Ecto neural progenitor cell (in vitro differentiated cells): ENCODE measurements at regions not wholly inside any gene's neighbourhood (a gene's known extent, or its start where the extent isn't known, plus 50 kb on each side); places are given as distances from the start of the nearest gene placed in this dataset.

Experiments
- DNase-seq: peaks from one replicate; pipeline ENCODE4 v3.0.0-alpha.2; 2018; ENCODE audit warnings: low spot score

GRCh38 chr14:97298736-97299135 lies 501.6 kb downstream of the VRK1 start:
- DNase-seq: no peak

- DNase-seq: no peak
Observed at GRCh38 chr14:97299661-97300060, 502.5 kb downstream of the VRK1 start.

DNA sequence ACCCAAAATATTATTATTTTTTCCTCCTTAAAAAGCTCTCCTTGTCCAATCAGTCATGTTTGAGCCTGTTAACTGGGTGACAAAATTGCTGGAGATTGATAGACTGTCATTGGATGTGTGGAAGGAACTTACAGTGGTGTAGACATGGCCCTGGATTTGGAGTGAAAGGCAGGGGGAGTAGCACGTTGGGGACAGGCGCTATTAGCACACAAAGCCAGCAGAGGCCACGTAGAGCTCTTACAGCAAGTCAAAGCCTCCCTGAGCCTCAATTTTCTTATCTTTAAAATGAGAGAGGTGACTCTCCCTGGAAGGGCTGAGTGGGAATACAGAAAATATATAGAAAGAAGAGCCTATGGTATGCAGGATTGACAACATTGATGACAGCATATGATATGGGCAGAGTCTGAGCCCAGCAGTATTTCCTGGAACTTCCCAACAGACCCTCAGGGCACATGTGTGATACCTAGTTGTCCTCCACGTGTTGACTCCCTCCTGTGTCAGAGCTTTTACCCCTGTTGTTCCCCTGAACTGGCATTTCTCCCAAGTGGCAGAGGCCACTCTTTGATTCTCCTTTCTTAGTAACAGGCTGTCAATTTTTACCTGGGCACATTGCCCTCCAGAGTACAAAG lies 504.9 kb downstream of the VRK1 start:
- no peak for DNase-seq

GRCh38 chr14:97306133-97306759 lies 509.1 kb downstream of the VRK1 start:
- DNase-seq: no peak

DNA sequence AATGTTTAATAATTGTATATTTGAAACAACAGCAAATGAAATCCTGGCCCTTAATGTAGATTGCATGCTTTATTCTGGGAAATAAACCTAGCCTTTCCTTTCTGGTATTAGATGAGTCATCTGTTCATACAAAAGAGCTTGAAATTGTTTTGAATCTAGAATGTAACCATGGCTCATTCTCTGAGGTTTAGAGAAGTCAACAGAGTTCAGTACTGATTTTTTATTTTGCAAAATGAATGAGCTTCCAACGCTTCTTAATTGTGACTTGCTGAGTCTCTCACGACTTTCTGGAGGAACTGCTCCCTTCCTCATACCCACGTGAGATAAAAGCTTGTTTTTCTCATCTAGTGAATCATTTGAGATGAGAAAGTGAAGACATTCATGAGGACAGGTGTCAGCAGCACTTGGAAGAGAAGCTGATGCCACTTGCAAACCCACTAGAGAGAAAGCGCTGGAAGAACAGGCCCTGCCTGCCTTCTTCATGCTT lies 509.6 kb downstream of the VRK1 start:
- DNase-seq: no peak

GRCh38 chr14:97311411-97311810 lies 514.2 kb downstream of the VRK1 start:
- no peak for DNase-seq

DNA sequence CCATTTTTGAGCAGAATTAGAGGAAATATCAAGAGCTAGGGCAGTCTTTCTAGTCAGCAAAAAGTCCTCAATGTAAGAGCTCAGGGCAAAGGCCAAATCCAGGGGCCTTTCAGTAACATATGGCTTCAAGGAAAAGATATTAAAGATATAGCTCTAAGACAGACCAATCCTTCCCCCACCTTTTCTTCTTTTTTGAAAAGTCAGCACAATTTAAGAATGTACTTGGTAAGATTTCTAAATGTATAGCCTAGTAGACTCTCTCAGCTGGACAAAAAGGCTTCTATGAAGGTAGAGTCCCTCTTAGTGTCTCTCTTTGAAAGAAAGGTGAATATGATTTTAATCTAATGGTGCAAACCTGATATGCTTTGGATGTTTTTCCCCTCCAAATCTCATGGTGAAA lies 515.7 kb downstream of the VRK1 start:
- no peak for DNase-seq

- DNase-seq: no peak
Observed at GRCh38 chr14:97315790-97316189, 518.6 kb downstream of the VRK1 start.

GRCh38 chr14:97318380-97318779 lies 521.2 kb downstream of the VRK1 start:
- no peak for DNase-seq

DNA sequence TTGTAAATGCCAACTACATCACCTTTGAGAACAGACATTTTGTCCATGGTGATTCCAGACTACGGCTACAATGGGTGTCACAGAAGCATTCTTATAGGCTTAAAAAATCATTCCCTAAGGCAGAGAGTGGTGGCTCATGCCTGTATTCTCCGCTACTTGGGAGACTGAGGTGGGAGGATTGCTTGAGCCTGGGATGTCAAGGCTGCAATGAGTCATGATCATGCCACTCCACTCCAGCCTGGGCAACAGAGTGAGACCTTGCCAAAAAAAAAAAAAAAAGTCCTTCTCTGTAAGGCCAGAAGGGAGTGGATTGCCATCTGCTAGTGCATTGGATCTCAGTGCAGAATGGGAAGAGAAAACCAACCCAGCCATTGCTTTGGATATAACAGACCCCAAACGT lies 522.5 kb downstream of the VRK1 start:
- DNase-seq: no peak

- DNase-seq: no peak
Observed at GRCh38 chr14:97328743-97329142, 531.6 kb downstream of the VRK1 start.

- no peak for DNase-seq
Observed at GRCh38 chr14:97329701-97330100, 532.5 kb downstream of the VRK1 start.

GRCh38 chr14:97331058-97331457 lies 533.9 kb downstream of the VRK1 start:
- DNase-seq: no peak

GRCh38 chr14:97331526-97331925 lies 534.3 kb downstream of the VRK1 start:
- no peak for DNase-seq

DNA sequence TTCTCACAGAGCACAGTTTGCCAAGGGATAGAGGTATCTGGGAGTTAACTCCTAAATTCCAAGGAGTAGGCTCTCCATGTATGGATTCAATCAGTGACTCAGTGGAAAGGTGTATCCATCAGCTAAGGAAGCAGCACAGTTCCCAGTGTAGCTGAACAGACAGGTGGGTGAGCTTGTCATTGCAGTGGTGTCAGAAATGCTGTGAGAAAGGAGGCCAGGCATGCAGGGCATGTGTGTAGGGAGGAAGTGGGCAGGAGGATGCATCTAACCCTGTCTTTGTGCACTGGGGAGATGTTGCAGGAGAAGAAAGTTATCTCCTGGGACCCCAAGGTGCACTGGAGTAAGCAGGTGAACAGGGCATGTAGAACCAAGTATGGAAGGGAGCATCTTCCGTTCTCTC lies 539.0 kb downstream of the VRK1 start:
- DNase-seq: no peak

DNA sequence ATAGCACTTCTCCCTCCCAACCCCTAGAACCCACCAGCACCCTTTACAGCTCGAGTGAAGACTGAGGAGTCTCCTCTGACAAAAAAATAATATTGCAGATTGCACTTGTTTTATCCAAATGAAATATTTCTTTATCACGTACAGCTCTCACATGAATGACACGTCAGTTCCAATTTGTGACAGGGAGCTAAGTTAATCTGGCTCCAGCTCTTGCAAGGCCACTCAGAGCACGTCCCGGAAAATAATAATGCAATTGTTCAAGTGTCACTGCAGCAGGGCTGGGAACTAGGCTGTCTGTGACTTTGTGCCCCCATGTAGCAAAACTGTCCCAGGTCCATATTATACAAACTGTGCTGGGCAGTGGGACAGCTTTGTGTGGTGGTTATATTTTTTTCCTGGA lies 539.6 kb downstream of the VRK1 start:
- DNase-seq: no peak

- no peak for DNase-seq
Observed at GRCh38 chr14:97337267-97337666, 540.1 kb downstream of the VRK1 start.

DNA sequence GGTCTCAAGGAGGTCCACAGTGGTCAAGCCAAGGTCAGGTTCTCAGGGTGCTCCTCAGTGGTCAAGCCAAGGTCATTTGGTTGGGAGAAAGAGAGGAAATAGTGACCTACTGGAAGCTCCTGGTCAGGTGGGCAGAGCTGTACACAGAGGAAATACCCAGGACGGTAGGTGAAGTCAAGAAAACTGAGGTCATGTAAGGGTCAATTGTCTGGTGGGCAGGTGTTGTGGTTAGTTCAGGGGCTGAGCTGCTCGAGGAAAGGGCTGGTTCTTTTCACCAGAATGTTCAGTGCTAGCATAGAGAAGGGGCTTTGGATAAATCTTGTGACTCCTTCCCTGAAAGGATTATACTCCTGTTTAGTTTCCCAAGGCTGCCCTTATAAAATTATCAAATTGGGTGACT lies 540.5 kb downstream of the VRK1 start:
- no peak for DNase-seq

- no peak for DNase-seq
Observed at GRCh38 chr14:97344666-97345065, 547.5 kb downstream of the VRK1 start.

DNA sequence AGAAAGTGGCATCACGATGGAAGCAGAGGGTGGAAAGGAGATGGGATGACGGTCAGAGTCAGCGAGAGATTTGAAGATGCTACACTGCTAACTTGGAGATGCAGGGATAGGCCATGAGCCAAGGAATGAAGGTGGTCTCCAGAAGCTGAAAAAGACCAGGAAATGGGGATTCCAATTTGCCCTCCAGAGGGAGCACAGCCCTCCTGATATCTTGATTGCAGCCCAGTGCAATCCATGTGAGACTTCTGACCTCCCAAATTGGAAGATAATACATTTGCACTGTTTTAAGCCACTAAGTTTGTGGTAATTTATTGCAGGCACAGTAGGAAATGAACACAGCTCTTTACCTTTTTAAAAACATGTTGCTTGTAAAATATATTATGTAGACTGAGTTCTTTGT lies 549.5 kb downstream of the VRK1 start:
- DNase-seq: no peak

GRCh38 chr14:97349463-97349862 lies 552.3 kb downstream of the VRK1 start:
- no peak for DNase-seq

DNA sequence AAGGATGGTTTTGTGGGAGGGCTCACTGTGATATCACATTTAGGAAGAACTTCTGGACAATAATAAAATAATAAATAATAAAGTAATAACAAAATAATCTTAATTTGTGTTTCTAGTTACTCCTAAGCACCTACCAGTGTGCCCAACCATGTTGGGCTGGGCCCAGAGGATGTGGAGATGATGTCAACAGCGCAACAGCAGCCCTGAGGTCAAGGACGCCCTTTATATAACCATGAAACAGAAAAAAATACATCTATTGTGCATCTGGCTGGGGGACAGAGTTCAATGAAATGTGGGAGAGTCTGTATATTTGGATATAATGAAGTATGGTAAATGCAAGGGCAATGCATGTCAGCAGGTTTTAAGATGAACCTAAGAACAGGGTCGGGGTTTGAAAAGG lies 552.8 kb downstream of the VRK1 start:
- DNase-seq: no peak

DNA sequence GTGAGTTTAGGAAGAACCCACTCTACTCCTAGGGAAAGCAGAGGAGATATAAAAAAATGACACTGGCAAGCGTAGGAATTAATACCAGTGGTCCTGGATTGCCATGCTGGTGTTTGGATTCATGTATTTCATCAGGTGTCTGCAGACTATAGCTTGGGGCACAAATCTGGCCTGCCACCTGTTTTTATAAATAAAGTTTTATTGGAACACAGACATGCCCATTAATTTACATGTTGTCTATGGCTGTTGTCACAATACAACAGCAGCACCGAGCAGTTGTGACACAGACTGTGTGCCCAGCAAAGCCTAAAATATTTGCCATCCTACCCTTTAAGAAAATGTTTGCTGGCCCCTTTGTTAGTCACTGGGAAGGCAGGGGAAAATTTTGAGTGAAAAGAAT lies 553.2 kb downstream of the VRK1 start:
- no peak for DNase-seq
